Psoas muscle (tissue), 7 donors: ENCODE measurements at regions not wholly inside any gene's neighbourhood (a gene's known extent, or its start where the extent isn't known, plus 50 kb on each side); places are given as distances from the start of the nearest gene placed in this dataset.
A peak's percentile ranks its signal among the peaks of the same experiment; 100 is the strongest.
"Not testable (repeated sequence)": the region's sequence is repeated elsewhere in the genome, so short reads cannot be mapped to it uniquely, and the experiment has no call there.

Experiments used
- ATAC-seq, 4 donors: fragments of 200-7000 bp; cut with Tn5 transposase; one replicate each; pipeline ENCODE4 v1.9.1; 2020; ENCODE audit warnings: moderate library complexity in 3 of 4, mild to moderate bottlenecking in 2 of 4
- DNase-seq, 2 donors: peaks; one replicate each; pipeline ENCODE4 v3.0.0-alpha.2; 2020
- H3K27ac ChIP-seq: fragments of 200-600 bp; one replicate; pipeline ENCODE4 v1.8.0; 2022
- H3K27me3 ChIP-seq, 3 donors: fragments of 200-600 bp in 1 of 3; one replicate each; pipeline versions ENCODE4 v1.6.1 to v1.8.0; 2013 to 2022; ENCODE audit warnings: low read length in 2 of 3, mild to moderate bottlenecking in 2 of 3, moderate library complexity in 1 of 3; ENCODE audit not compliant: insufficient read depth in 3 of 3
- H3K36me3 ChIP-seq, 2 donors: fragments of 200-600 bp in 1 of 2; one replicate each; pipeline versions ENCODE4 v1.6.1 to v1.8.0; 2013 to 2022; ENCODE audit warnings: low read depth in 1 of 2, mild to moderate bottlenecking in 1 of 2, moderate library complexity in 1 of 2; ENCODE audit not compliant: insufficient read depth in 1 of 2
- H3K4me1 ChIP-seq: fragments of 200-600 bp; one replicate; pipeline ENCODE4 v1.8.0; 2022
- H3K4me3 ChIP-seq: fragments of 200-600 bp; one replicate; pipeline ENCODE4 v1.8.0; 2022; ENCODE audit warnings: mild to moderate bottlenecking
- H3K9me3 ChIP-seq: fragments of 200-600 bp; one replicate; pipeline ENCODE4 v1.8.0; 2022
- WGBS, 3 donors: extraction: QIAGEN DNeasy Blood & Tissue Kit; methylation state at CpG; one replicate each; pipeline versions ENCODE4 v1.1.6 to v1.1.7; 2013; 5-methylcytosine and 5-hydroxymethylcytosine counted together
- intact Hi-C, 2 donors: fragments of 100-400 bp; cut with DNase I; formaldehyde crosslinking; loops; one replicate each; pipeline versions ENCODE4 v1.11.0 to v1.14.2; 2022
- donor health status: healthy with polysubstance abuse.
- donor health status: DM: no; HTN: no; CAD: no; lungs with moderate emphysema.
- donor health status: Bipolar disorder and iron deficiency.
- donor health status: healthy.
- donor health status: DM: yes; HTN: yes; CAD: no.
- donor health status: DM: no; HTN: no; CAD: no.
- donor health status: DM: yes; HTN: yes; CAD: no.

- intact Hi-C loops, H3K4me1 ChIP-seq, H3K36me3 ChIP-seq, H3K9me3 ChIP-seq, H3K27ac ChIP-seq, H3K27me3 ChIP-seq, DNase-seq, H3K4me3 ChIP-seq: not testable (repeated sequence)
- no CpG with 5 or more reads among the region's 2 CpGs for WGBS, 3 donors
- peak in 2 of 4 donors; percentile 14 to 46 for ATAC-seq
Observed at GRCh38 chr21:5327220-5327619, 5194.2 kb upstream of the TPTE start.

GRCh38 chr21:5329311-5329939 lies 5192.0 kb upstream of the TPTE start:
- ATAC-seq: peak in 2 of 4 donors; percentile 30 to 61
- H3K4me1 ChIP-seq, H3K36me3 ChIP-seq, H3K9me3 ChIP-seq, H3K27ac ChIP-seq, H3K4me3 ChIP-seq, H3K27me3 ChIP-seq, intact Hi-C loops, DNase-seq: not testable (repeated sequence)
- 71 to 100% (median 72%) methylated on average over 1 to 5 of the region's 8 CpGs for WGBS, 3 donors

- H3K27ac ChIP-seq, DNase-seq, intact Hi-C loops, H3K9me3 ChIP-seq, H3K4me3 ChIP-seq, ATAC-seq, H3K36me3 ChIP-seq, H3K4me1 ChIP-seq, H3K27me3 ChIP-seq: not testable (repeated sequence)
Observed at GRCh38 chr21:5357839-5358238, 5163.5 kb upstream of the TPTE start.
